PC-9 (cell line): ENCODE measurements at regions not wholly inside any gene's neighbourhood (a gene's known extent, or its start where the extent isn't known, plus 50 kb on each side); places are given as distances from the start of the nearest gene placed in this dataset.

ENCODE experiments used
- CTCF ChIP-seq: fragments of 200-600 bp; sonication (generic); conservative IDR thresholded peaks from 2 replicates; pipeline ENCODE4 v1.6.1; 2017; ENCODE audit warnings: mixed run types, antibody characterized with exemption, mild to moderate bottlenecking, moderate library complexity
- EZH2 ChIP-seq: fragments of 200-600 bp; sonication (generic); IDR thresholded peaks from 2 replicates; pipeline ENCODE4 v1.8.0; 2017; ENCODE audit warnings: antibody characterized with exemption, low read depth

GRCh38 chrX:2147928-2148327, 352.8 kb downstream of the DHRSX start:
- TF ChIP-seq CTCF = no peak
- TF ChIP-seq EZH2 = no peak
